ENCODE measurements at regions not wholly inside any gene's neighbourhood (a gene's known extent, or its start where the extent isn't known, plus 50 kb on each side); places are given as distances from the start of the nearest gene placed in this dataset.

- in situ Hi-C loops (cut with MboI; ENCODE audit: low sequenced_read_pairs) = no loop called here
- H2AK5ac ChIP-seq (ENCODE audit: low read depth, low read length) = no peak overlapping the region
- no peaks in the 10 kb centered on the region for H3K27me3 ChIP-seq (ENCODE audit: control insufficient read depth, insufficient read depth, low read length)
- no peaks in the 10 kb centered on the region for H3K4me1 ChIP-seq (ENCODE audit: control insufficient read depth, insufficient read depth, low read length)
- no peak for TF ChIP-seq FOS (IDR thresholded peaks at IDR 0.05; ENCODE audit: low read depth, low read length)
- no peak for TF ChIP-seq MAZ (IDR thresholded peaks at IDR 0.05; ENCODE audit: borderline replicate concordance, low read depth, low read length)
- TF ChIP-seq SMC3 (IDR thresholded peaks at IDR 0.05; ENCODE audit: low read depth, low read length) = no peak
- TF ChIP-seq RAD21 (IDR thresholded peaks at IDR 0.05; ENCODE audit: low read length) = no peak
- TF ChIP-seq MXI1 (IDR thresholded peaks at IDR 0.05; ENCODE audit: borderline replicate concordance, low read depth, low read length) = no peak
- no peak for TF ChIP-seq BHLHE40 (IDR thresholded peaks at IDR 0.05; ENCODE audit: low read depth, low read length)
- no peak for TF ChIP-seq RCOR1 (IDR thresholded peaks at IDR 0.05; ENCODE audit: insufficient replicate concordance, low read length)
- TF ChIP-seq MAFK (IDR thresholded peaks at IDR 0.05; ENCODE audit: low read depth, low read length) = no peak
- no peak for TF ChIP-seq POLR2A (IDR thresholded peaks at IDR 0.05; ENCODE audit: low read depth, low read length)
- no peak for TF ChIP-seq NFE2L2 (IDR thresholded peaks at IDR 0.05; ENCODE audit: low read depth, low read length)
- no peak for TF ChIP-seq ELK1 (IDR thresholded peaks at IDR 0.05; ENCODE audit: borderline replicate concordance, low read depth, low read length)
- TF ChIP-seq CHD1 (IDR thresholded peaks at IDR 0.05; ENCODE audit: low read depth, low read length) = no peak
- TF ChIP-seq RFX5 (IDR thresholded peaks at IDR 0.05; ENCODE audit: low read depth, low read length) = no peak
- TF ChIP-seq USF2 (IDR thresholded peaks at IDR 0.05; ENCODE audit: low read depth, low read length) = no peak
- TF ChIP-seq CTCF (conservative IDR thresholded peaks at IDR 0.05; ENCODE audit: low read depth, low read length) = no peak
- dilution Hi-C loops (cut with HindIII; ENCODE audit: low sequenced_read_pairs, unreplicated experiment) = no loop called here
- no peaks in the 10 kb centered on the region for H3K36me3 ChIP-seq (ENCODE audit: control insufficient read depth, insufficient read depth, low read length)
- no peak overlapping the region for H3K4ac ChIP-seq (ENCODE audit: low read depth, low read length)
- WGBS, 2 experiments (ENCODE audit: extremely low coverage in 2 of 2, insufficient read length in 1 of 2) = no CpG with 5 or more reads among the region's 1 CpG
- BruUV-seq (replicated peaks) = no TSS peak
- H3K23ac ChIP-seq (ENCODE audit: low read depth, low read length) = no peak overlapping the region
- ATAC-seq (ENCODE audit: low read depth) (no peak), DNase-seq (no peak)
- H2BK20ac ChIP-seq (ENCODE audit: low read depth, low read length) = no peak overlapping the region
- no peak overlapping the region for H4K8ac ChIP-seq (ENCODE audit: low read depth in 2 of 2, low read length in 2 of 2)
- H3K18ac ChIP-seq (ENCODE audit: low read depth, low read length) = no peak overlapping the region
- no peak overlapping the region for H3K56ac ChIP-seq (ENCODE audit: extremely low read depth, insufficient read depth, low read length)
- ChIA-PET CTCF (no interaction called here), POLR2A (ENCODE audit: unreplicated experiment) (no interaction called here)
- no peak overlapping the region for H4K5ac ChIP-seq (ENCODE audit: low read depth, low read length)
- no peak overlapping the region for H2AK9ac ChIP-seq (replicated peaks; ENCODE audit: low read depth, low read length, poor library complexity)
- no peak overlapping the region for H3K14ac ChIP-seq (replicated peaks; ENCODE audit: low read depth, low read length)
- no peak overlapping the region for H3K4me3 ChIP-seq (ENCODE audit: insufficient read depth, low read depth, low read length)
- H3K4me2 ChIP-seq (ENCODE audit: low read depth, low read length) = no peak overlapping the region
- no peaks in the 10 kb centered on the region for H3K79me1 ChIP-seq (ENCODE audit: low read depth in 1 of 2, low read length in 2 of 2)
- no peak overlapping the region for H3K27ac ChIP-seq (ENCODE audit: insufficient read depth, low read length)
- H2AFZ ChIP-seq (replicated peaks; ENCODE audit: low read length, poor library complexity) = no peak overlapping the region
- no peak overlapping the region for H2BK120ac ChIP-seq (ENCODE audit: low read depth, low read length)
- H3K9ac ChIP-seq (ENCODE audit: low read depth, low read length) = no peak overlapping the region
- H4K20me1 ChIP-seq (ENCODE audit: insufficient read depth, low read length) = no peaks in the 10 kb centered on the region
- H3K9me1 ChIP-seq (ENCODE audit: insufficient read depth, low read length) = no peaks in the 10 kb centered on the region
- intact Hi-C loops (cut with micrococcal nuclease) = no loop called here
- no peaks in the 10 kb centered on the region for H3K9me3 ChIP-seq (ENCODE audit: control insufficient read depth, insufficient read depth, low read length)
- H4K91ac ChIP-seq (ENCODE audit: insufficient read depth, low read depth, low read length) = no peak overlapping the region
- no peak overlapping the region for H2BK15ac ChIP-seq (ENCODE audit: low read depth, low read length)
- H2BK5ac ChIP-seq (ENCODE audit: low read depth, low read length, poor library complexity, severe bottlenecking) = no peak overlapping the region
These were observed 73.1 kb upstream of the KCNA4 start for GRCh38 chr11:30089921-30090320.

Measured in IMR-90 (cell line).